ENCODE measurements at regions not wholly inside any gene's neighbourhood (a gene's known extent, or its start where the extent isn't known, plus 50 kb on each side); places are given as distances from the start of the nearest gene placed in this dataset.

GRCh38 chr15:92224843-92225242 is 168.8 kb upstream of the ST8SIA2 start:
- no peak for DNase-seq

- DNase-seq: no peak
Observed at GRCh38 chr15:92226020-92226612, 167.6 kb upstream of the ST8SIA2 start.

- no peak for DNase-seq
Observed at GRCh38 chr15:92228830-92229229, 164.9 kb upstream of the ST8SIA2 start.

- DNase-seq: no peak
Observed at GRCh38 chr15:92231461-92231860, 162.2 kb upstream of the ST8SIA2 start.

GRCh38 chr15:92232317-92232716 is 161.4 kb upstream of the ST8SIA2 start:
- no peak for DNase-seq

GRCh38 chr15:92232876-92233275 is 160.8 kb upstream of the ST8SIA2 start:
- DNase-seq: no peak

GRCh38 chr15:92243227-92243626 is 150.5 kb upstream of the ST8SIA2 start:
- no peak for DNase-seq

- no peak for DNase-seq
Observed at GRCh38 chr15:92244703-92245102, 149.0 kb upstream of the ST8SIA2 start.

GRCh38 chr15:92247649-92248242 is 145.9 kb upstream of the ST8SIA2 start:
- no peak for DNase-seq

GRCh38 chr15:92266796-92267685 is 126.6 kb upstream of the ST8SIA2 start:
- no peak for DNase-seq

- no peak for DNase-seq
Observed at GRCh38 chr15:92268900-92269299, 124.8 kb upstream of the ST8SIA2 start.

GRCh38 chr15:92271179-92271578 is 122.5 kb upstream of the ST8SIA2 start:
- no peak for DNase-seq

GRCh38 chr15:92272106-92272505 is 121.6 kb upstream of the ST8SIA2 start:
- no peak for DNase-seq

GRCh38 chr15:92273286-92273685 is 120.4 kb upstream of the ST8SIA2 start:
- no peak for DNase-seq

GRCh38 chr15:92273723-92274122 is 120.0 kb upstream of the ST8SIA2 start:
- DNase-seq: no peak

GRCh38 chr15:92277776-92278175 is 115.9 kb upstream of the ST8SIA2 start:
- DNase-seq: peak in 1 of 2 experiments; percentile 12

GRCh38 chr15:92283813-92284212 is 109.9 kb upstream of the ST8SIA2 start:
- DNase-seq: no peak

- DNase-seq: no peak
Observed at GRCh38 chr15:92288755-92289154, 104.9 kb upstream of the ST8SIA2 start.

GRCh38 chr15:92289733-92290132 is 103.9 kb upstream of the ST8SIA2 start:
- no peak for DNase-seq

- no peak for DNase-seq
Observed at GRCh38 chr15:92290359-92290992, 103.2 kb upstream of the ST8SIA2 start.

- no peak for DNase-seq
Observed at GRCh38 chr15:92291900-92292299, 101.8 kb upstream of the ST8SIA2 start.

GRCh38 chr15:92294759-92295158 is 98.9 kb upstream of the ST8SIA2 start:
- no peak for DNase-seq

GRCh38 chr15:92304223-92304975 is 89.3 kb upstream of the ST8SIA2 start:
- DNase-seq: no peak
